SK-N-MC (cell line): ENCODE measurements at regions not wholly inside any gene's neighbourhood (a gene's known extent, or its start where the extent isn't known, plus 50 kb on each side); places are given as distances from the start of the nearest gene placed in this dataset.

Experiments used
- EZH2 ChIP-seq: fragments of 200-600 bp; sonication (generic); IDR thresholded peaks from one replicate; pipeline ENCODE4 v1.6.1; 2017; ENCODE audit warnings: antibody characterized with exemption
- POLR2AphosphoS5 ChIP-seq: IDR thresholded peaks from 2 replicates; pipeline ENCODE4 v1.6.1; 2012; ENCODE audit warnings: mild to moderate bottlenecking, low read depth, low read length, borderline replicate concordance

DNA sequence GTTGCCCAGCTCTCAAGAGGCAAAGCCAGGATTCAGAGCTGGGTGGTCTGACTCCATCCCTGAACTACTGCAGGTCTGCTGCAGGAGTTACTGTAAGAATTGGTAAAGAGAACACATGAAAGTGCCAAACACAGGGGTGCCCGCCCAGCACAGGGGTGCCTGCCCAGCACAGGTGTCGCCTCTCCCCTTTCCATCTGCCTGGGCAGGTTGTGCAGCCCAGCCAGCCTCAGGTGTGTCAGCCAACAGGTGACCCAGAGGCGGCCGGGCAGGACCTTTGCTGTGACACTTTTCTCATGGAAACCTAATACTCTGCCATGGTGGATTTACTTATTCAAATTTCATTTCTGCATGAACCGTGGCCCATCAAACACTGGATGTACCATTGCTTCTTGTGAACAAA is 289.7 kb upstream of the IRX4 start:
- no peak for TF ChIP-seq POLR2AphosphoS5
- TF ChIP-seq EZH2, result no peak
